ENCODE measurements at regions not wholly inside any gene's neighbourhood (a gene's known extent, or its start where the extent isn't known, plus 50 kb on each side); places are given as distances from the start of the nearest gene placed in this dataset.

GRCh38 chr2:52897511-52898044 lies 870.0 kb upstream of the CHAC2 start:
- TF ChIP-seq CTCF (IDR thresholded peaks at IDR 0.05), result no peak
- TF ChIP-seq POLR2A (IDR thresholded peaks at IDR 0.05), result no peak
